Lower leg skin (tissue), 3 donors: ENCODE measurements at regions not wholly inside any gene's neighbourhood (a gene's known extent, or its start where the extent isn't known, plus 50 kb on each side); places are given as distances from the start of the nearest gene placed in this dataset.

Source experiments
- POLR2A ChIP-seq, 2 donors: fragments of 450-650 bp; IDR thresholded peaks; one replicate each; pipeline ENCODE4 v1.6.1; 2016 to 2017; ENCODE audit warnings: antibody characterized with exemption in 2 of 2, mild to moderate bottlenecking in 1 of 2, moderate library complexity in 1 of 2
- TF ChIP-seq, protein P1 (sequence below), 3 donors: fragments of 450-650 bp; IDR thresholded peaks; one replicate each; pipeline ENCODE4 v1.5.1; 2016; ENCODE audit warnings: antibody characterized with exemption in 3 of 3, mild to moderate bottlenecking in 3 of 3, moderate library complexity in 2 of 3

DNA sequence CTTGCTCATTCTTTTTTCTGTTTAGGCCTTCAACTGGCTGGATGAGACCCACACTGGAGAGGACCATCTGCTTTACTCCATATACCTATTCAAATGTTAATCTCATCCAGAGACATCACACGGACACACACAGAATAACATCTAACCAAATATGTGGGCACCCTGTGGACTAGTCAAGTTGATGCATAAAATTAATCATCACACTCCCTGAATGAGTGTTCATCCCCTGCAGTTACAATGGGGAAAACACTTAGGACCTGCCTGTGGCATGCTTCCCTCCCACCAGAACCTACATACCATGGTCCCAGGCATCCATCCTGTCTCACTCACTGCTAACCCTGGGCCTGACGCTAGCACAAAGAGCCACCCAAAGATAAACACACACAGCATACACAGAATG is 112.8 kb upstream of the TEX51 start:
- TF ChIP-seq, protein P1, sequence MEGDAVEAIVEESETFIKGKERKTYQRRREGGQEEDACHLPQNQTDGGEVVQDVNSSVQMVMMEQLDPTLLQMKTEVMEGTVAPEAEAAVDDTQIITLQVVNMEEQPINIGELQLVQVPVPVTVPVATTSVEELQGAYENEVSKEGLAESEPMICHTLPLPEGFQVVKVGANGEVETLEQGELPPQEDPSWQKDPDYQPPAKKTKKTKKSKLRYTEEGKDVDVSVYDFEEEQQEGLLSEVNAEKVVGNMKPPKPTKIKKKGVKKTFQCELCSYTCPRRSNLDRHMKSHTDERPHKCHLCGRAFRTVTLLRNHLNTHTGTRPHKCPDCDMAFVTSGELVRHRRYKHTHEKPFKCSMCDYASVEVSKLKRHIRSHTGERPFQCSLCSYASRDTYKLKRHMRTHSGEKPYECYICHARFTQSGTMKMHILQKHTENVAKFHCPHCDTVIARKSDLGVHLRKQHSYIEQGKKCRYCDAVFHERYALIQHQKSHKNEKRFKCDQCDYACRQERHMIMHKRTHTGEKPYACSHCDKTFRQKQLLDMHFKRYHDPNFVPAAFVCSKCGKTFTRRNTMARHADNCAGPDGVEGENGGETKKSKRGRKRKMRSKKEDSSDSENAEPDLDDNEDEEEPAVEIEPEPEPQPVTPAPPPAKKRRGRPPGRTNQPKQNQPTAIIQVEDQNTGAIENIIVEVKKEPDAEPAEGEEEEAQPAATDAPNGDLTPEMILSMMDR (IDR thresholded peaks at IDR 0.05) = no peak
- no peak for TF ChIP-seq POLR2A (IDR thresholded peaks at IDR 0.05)
